ENCODE measurements at regions not wholly inside any gene's neighbourhood (a gene's known extent, or its start where the extent isn't known, plus 50 kb on each side); places are given as distances from the start of the nearest gene placed in this dataset.

GRCh38 chr4:126113058-126113457, 798.3 kb downstream of the FAT4 start:
- TF ChIP-seq CTCF (IDR thresholded peaks at IDR 0.05) (no peak), MXD4 (CRISPR knock-in tag; IDR thresholded peaks at IDR 0.05; ENCODE audit: borderline replicate concordance) (no peak), ZNF416 (CRISPR knock-in tag; IDR thresholded peaks at IDR 0.05) (no peak), NR3C1 (CRISPR knock-in tag; conservative IDR thresholded peaks at IDR 0.05; ENCODE audit: low read depth) (no peak), SMAD4 (CRISPR knock-in tag; IDR thresholded peaks at IDR 0.05) (no peak), KAT7 (CRISPR knock-in tag; IDR thresholded peaks at IDR 0.05; ENCODE audit: borderline replicate concordance) (no peak), E2F5 (CRISPR knock-in tag; IDR thresholded peaks at IDR 0.05) (no peak), CBFB (CRISPR knock-in tag; IDR thresholded peaks at IDR 0.05; ENCODE audit: low read depth) (no peak), GRHL2 (CRISPR knock-in tag; IDR thresholded peaks at IDR 0.05; ENCODE audit: insufficient replicate concordance, severe bottlenecking) (no peak), ZNF512 (CRISPR knock-in tag; IDR thresholded peaks at IDR 0.05; ENCODE audit: borderline replicate concordance) (no peak), PREB (CRISPR knock-in tag; IDR thresholded peaks at IDR 0.05; ENCODE audit: borderline replicate concordance) (no peak), CREB1 (CRISPR knock-in tag; IDR thresholded peaks at IDR 0.05) (no peak)
